ENCODE measurements at regions not wholly inside any gene's neighbourhood (a gene's known extent, or its start where the extent isn't known, plus 50 kb on each side); places are given as distances from the start of the nearest gene placed in this dataset.

DNA sequence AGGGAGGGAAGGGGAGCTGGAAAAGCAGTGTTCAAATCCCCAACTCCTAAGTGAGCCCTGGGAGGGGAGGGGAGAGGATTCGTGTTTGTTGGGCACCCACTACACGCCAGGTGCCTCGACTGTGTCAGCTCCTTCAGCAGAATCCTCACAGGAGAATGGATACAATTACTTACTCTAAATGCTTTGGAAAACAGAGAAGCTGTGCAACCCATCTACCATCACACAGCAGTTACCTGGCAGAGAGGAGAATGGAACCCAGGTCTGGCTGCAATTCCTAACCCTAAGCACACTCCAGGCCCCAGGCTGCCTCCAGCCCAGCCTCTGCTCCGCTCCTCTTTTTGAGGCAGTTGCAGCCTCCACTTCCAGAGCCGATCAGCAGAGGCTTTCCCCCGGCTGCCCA lies 86.4 kb upstream of the PTPN1 start (continued):
- TF ChIP-seq, protein P1, sequence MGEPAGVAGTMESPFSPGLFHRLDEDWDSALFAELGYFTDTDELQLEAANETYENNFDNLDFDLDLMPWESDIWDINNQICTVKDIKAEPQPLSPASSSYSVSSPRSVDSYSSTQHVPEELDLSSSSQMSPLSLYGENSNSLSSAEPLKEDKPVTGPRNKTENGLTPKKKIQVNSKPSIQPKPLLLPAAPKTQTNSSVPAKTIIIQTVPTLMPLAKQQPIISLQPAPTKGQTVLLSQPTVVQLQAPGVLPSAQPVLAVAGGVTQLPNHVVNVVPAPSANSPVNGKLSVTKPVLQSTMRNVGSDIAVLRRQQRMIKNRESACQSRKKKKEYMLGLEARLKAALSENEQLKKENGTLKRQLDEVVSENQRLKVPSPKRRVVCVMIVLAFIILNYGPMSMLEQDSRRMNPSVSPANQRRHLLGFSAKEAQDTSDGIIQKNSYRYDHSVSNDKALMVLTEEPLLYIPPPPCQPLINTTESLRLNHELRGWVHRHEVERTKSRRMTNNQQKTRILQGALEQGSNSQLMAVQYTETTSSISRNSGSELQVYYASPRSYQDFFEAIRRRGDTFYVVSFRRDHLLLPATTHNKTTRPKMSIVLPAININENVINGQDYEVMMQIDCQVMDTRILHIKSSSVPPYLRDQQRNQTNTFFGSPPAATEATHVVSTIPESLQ (CRISPR knock-in tag; IDR thresholded peaks at IDR 0.05), result no peak
- TF ChIP-seq NBN (IDR thresholded peaks at IDR 0.05; ENCODE audit: low read depth) (no peak), ZNF146 (CRISPR knock-in tag; IDR thresholded peaks at IDR 0.05; ENCODE audit: unreplicated experiment) (no peak), ZFP36 (IDR thresholded peaks at IDR 0.05; ENCODE audit: low read depth, low read length, partially characterized antibody) (peak; percentile 64), TGIF2 (CRISPR knock-in tag; IDR thresholded peaks at IDR 0.05) (no peak)
- TF ChIP-seq, protein P2, sequence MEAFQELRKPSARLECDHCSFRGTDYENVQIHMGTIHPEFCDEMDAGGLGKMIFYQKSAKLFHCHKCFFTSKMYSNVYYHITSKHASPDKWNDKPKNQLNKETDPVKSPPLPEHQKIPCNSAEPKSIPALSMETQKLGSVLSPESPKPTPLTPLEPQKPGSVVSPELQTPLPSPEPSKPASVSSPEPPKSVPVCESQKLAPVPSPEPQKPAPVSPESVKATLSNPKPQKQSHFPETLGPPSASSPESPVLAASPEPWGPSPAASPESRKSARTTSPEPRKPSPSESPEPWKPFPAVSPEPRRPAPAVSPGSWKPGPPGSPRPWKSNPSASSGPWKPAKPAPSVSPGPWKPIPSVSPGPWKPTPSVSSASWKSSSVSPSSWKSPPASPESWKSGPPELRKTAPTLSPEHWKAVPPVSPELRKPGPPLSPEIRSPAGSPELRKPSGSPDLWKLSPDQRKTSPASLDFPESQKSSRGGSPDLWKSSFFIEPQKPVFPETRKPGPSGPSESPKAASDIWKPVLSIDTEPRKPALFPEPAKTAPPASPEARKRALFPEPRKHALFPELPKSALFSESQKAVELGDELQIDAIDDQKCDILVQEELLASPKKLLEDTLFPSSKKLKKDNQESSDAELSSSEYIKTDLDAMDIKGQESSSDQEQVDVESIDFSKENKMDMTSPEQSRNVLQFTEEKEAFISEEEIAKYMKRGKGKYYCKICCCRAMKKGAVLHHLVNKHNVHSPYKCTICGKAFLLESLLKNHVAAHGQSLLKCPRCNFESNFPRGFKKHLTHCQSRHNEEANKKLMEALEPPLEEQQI (IDR thresholded peaks at IDR 0.05), result no peak
- TF ChIP-seq, protein P3, sequence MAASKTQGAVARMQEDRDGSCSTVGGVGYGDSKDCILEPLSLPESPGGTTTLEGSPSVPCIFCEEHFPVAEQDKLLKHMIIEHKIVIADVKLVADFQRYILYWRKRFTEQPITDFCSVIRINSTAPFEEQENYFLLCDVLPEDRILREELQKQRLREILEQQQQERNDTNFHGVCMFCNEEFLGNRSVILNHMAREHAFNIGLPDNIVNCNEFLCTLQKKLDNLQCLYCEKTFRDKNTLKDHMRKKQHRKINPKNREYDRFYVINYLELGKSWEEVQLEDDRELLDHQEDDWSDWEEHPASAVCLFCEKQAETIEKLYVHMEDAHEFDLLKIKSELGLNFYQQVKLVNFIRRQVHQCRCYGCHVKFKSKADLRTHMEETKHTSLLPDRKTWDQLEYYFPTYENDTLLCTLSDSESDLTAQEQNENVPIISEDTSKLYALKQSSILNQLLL (CRISPR knock-in tag; IDR thresholded peaks at IDR 0.05; ENCODE audit: borderline replicate concordance), result no peak
- TF ChIP-seq, protein P4, sequence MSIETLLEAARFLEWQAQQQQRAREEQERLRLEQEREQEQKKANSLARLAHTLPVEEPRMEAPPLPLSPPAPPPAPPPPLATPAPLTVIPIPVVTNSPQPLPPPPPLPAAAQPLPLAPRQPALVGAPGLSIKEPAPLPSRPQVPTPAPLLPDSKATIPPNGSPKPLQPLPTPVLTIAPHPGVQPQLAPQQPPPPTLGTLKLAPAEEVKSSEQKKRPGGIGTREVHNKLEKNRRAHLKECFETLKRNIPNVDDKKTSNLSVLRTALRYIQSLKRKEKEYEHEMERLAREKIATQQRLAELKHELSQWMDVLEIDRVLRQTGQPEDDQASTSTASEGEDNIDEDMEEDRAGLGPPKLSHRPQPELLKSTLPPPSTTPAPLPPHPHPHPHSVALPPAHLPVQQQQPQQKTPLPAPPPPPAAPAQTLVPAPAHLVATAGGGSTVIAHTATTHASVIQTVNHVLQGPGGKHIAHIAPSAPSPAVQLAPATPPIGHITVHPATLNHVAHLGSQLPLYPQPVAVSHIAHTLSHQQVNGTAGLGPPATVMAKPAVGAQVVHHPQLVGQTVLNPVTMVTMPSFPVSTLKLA (conservative IDR thresholded peaks at IDR 0.05), result no peak

Data from K562 (cell line).